ENCODE measurements at regions not wholly inside any gene's neighbourhood (a gene's known extent, or its start where the extent isn't known, plus 50 kb on each side); places are given as distances from the start of the nearest gene placed in this dataset.

GRCh38 chr3:20696388-20697150 is 510.6 kb upstream of the SGO1 start:
- no peak for TF ChIP-seq CTCF (IDR thresholded peaks at IDR 0.05; ENCODE audit: poor library complexity, severe bottlenecking)
- no peak for TF ChIP-seq EP300 (conservative IDR thresholded peaks at IDR 0.05; ENCODE audit: poor library complexity, severe bottlenecking)
- TF ChIP-seq SMC3 (conservative IDR thresholded peaks at IDR 0.05; ENCODE audit: poor library complexity) = no peak
- no peak for TF ChIP-seq POLR2AphosphoS5 (IDR thresholded peaks at IDR 0.05)
- TF ChIP-seq RAD21 (conservative IDR thresholded peaks at IDR 0.05) = no peak
- TF ChIP-seq EZH2 (IDR thresholded peaks at IDR 0.05; ENCODE audit: borderline replicate concordance, insufficient read depth, low read length, poor library complexity, severe bottlenecking) = no peak
- TF ChIP-seq TAF1 (IDR thresholded peaks at IDR 0.05; ENCODE audit: low read depth) = no peak
- no peak for TF ChIP-seq MXI1 (conservative IDR thresholded peaks at IDR 0.05; ENCODE audit: poor library complexity, severe bottlenecking)

Data from neural cell (in vitro differentiated cells).